GM23338 (cell line): ENCODE measurements at regions not wholly inside any gene's neighbourhood (a gene's known extent, or its start where the extent isn't known, plus 50 kb on each side); places are given as distances from the start of the nearest gene placed in this dataset.

Experiments used
- ATAC-seq: fragments of 200-7000 bp; cut with Tn5 transposase; 3 replicates; pipeline ENCODE4 v1.9.1; 2020
- DNase-seq: peaks from one replicate; pipeline ENCODE4 v3.0.0-alpha.2; 2015; ENCODE audit warnings: low spot score
- H2AFZ ChIP-seq: fragments of 200-600 bp; sonication (generic); 2 replicates; pipeline ENCODE4 v1.8.0; 2016; ENCODE audit warnings: antibody characterized with exemption, mild to moderate bottlenecking, moderate library complexity
- H3F3A ChIP-seq: fragments of 200-600 bp; sonication (generic); replicated peaks from 2 replicates; pipeline ENCODE4 v1.8.0; 2017; ENCODE audit warnings: antibody characterized with exemption, mixed run types, low read depth
- H3K27ac ChIP-seq: fragments of 200-600 bp; sonication (generic); 2 replicates; pipeline ENCODE4 v1.6.1; 2016; ENCODE audit warnings: low read depth
- H3K27me3 ChIP-seq: fragments of 200-600 bp; sonication (generic); 2 replicates; pipeline ENCODE4 v1.8.0; 2016; ENCODE audit warnings: mild to moderate bottlenecking, mixed run types, moderate library complexity; ENCODE audit not compliant: insufficient read depth
- H3K36me3 ChIP-seq: fragments of 200-600 bp; sonication (generic); 2 replicates; pipeline ENCODE4 v1.8.0; 2016; ENCODE audit warnings: mild to moderate bottlenecking; ENCODE audit not compliant: insufficient read depth
- H3K4me1 ChIP-seq: fragments of 200-600 bp; sonication (generic); 2 replicates; pipeline ENCODE4 v1.8.0; 2016; ENCODE audit warnings: mild to moderate bottlenecking, moderate library complexity; ENCODE audit not compliant: insufficient read depth
- H3K4me2 ChIP-seq: fragments of 200-600 bp; sonication (generic); 2 replicates; pipeline ENCODE4 v1.7.1; 2017; ENCODE audit warnings: mixed run types
- H3K4me3 ChIP-seq: fragments of 200-600 bp; sonication (generic); 2 replicates; pipeline ENCODE4 v1.6.1; 2016; ENCODE audit warnings: mixed run types
- H3K79me2 ChIP-seq: fragments of 200-600 bp; sonication (generic); replicated peaks from 2 replicates; pipeline ENCODE4 v1.8.0; 2017; ENCODE audit warnings: mild to moderate bottlenecking; ENCODE audit not compliant: insufficient read depth
- H3K9me2 ChIP-seq: fragments of 200-600 bp; sonication (generic); 2 replicates; pipeline ENCODE4 v1.8.0; 2017; ENCODE audit not compliant: insufficient read depth
- H4K20me1 ChIP-seq: fragments of 200-600 bp; sonication (generic); replicated peaks from 2 replicates; pipeline ENCODE4 v1.8.0; 2017; ENCODE audit warnings: mild to moderate bottlenecking; ENCODE audit not compliant: insufficient read depth
- H3K27ac Mint-ChIP-seq: 2 replicates; pipeline ENCODE4 v1.8.0; 2020; ENCODE audit warnings: inconsistent platforms, mild to moderate bottlenecking, moderate library complexity, mixed read lengths
- H3K27me3 Mint-ChIP-seq: 3 replicates; pipeline ENCODE4 v1.8.0; 2022; ENCODE audit warnings: low read depth, mild to moderate bottlenecking, moderate library complexity, mixed read lengths, inconsistent platforms; ENCODE audit not compliant: insufficient read depth, poor library complexity
- H3K36me3 Mint-ChIP-seq: 3 replicates; pipeline ENCODE4 v1.8.0; 2021; ENCODE audit warnings: low read depth, mild to moderate bottlenecking, inconsistent platforms, moderate library complexity, mixed read lengths
- H3K4me1 Mint-ChIP-seq: 3 replicates; pipeline ENCODE4 v1.8.0; 2020; ENCODE audit warnings: mild to moderate bottlenecking, inconsistent platforms, mixed read lengths
- H3K4me3 Mint-ChIP-seq: 3 replicates; pipeline ENCODE4 v1.8.0; 2021; ENCODE audit warnings: moderate library complexity, mild to moderate bottlenecking, inconsistent platforms, mixed read lengths
- H3K9me3 Mint-ChIP-seq: 3 replicates; pipeline ENCODE4 v1.8.0; 2020; ENCODE audit warnings: moderate library complexity, mild to moderate bottlenecking, inconsistent platforms, mixed read lengths
- CREB1 ChIP-seq: fragments of 250-450 bp; sonication (Bioruptor Pico); IDR thresholded peaks from 2 replicates; pipeline ENCODE4 v1.5.0; 2020; ENCODE audit warnings: low read depth, mild to moderate bottlenecking, moderate library complexity
- JUNB ChIP-seq: IDR thresholded peaks from one replicate; pipeline ENCODE4 v1.6.1; 2016; ENCODE audit warnings: antibody characterized with exemption; ENCODE audit not compliant: unreplicated experiment
- NANOG ChIP-seq: IDR thresholded peaks from 2 replicates; pipeline ENCODE4 v1.6.1; 2016; ENCODE audit warnings: antibody characterized with exemption, borderline replicate concordance
- POLR2AphosphoS5 ChIP-seq: IDR thresholded peaks from 2 replicates; pipeline ENCODE4 v1.6.1; 2016; ENCODE audit warnings: antibody characterized with exemption, low read depth
- STAT1 ChIP-seq: IDR thresholded peaks from one replicate; pipeline ENCODE4 v1.6.1; 2016; ENCODE audit warnings: antibody characterized with exemption; ENCODE audit not compliant: unreplicated experiment
- ZNF114 ChIP-seq: fragments of 250-450 bp; sonication (Bioruptor Pico); IDR thresholded peaks from 2 replicates; pipeline ENCODE4 v1.5.0; 2020; ENCODE audit warnings: mild to moderate bottlenecking, moderate library complexity
- ZNF331 ChIP-seq: fragments of 250-450 bp; sonication (Bioruptor Pico); IDR thresholded peaks from 2 replicates; pipeline ENCODE4 v1.5.0; 2020; ENCODE audit warnings: low read depth, mild to moderate bottlenecking, moderate library complexity
- TF ChIP-seq, protein P1 (sequence below): fragments of 250-450 bp; sonication (Bioruptor Pico); IDR thresholded peaks from 2 replicates; pipeline ENCODE4 v1.5.0; 2020; ENCODE audit warnings: mild to moderate bottlenecking, moderate library complexity
- TF ChIP-seq, protein P2 (sequence below): IDR thresholded peaks from one replicate; pipeline ENCODE4 v1.6.1; 2018; ENCODE audit warnings: antibody characterized with exemption; ENCODE audit not compliant: unreplicated experiment
- TF ChIP-seq, protein P3 (sequence below): IDR thresholded peaks from 2 replicates; pipeline ENCODE4 v1.6.1; 2016; ENCODE audit warnings: antibody characterized with exemption

DNA sequence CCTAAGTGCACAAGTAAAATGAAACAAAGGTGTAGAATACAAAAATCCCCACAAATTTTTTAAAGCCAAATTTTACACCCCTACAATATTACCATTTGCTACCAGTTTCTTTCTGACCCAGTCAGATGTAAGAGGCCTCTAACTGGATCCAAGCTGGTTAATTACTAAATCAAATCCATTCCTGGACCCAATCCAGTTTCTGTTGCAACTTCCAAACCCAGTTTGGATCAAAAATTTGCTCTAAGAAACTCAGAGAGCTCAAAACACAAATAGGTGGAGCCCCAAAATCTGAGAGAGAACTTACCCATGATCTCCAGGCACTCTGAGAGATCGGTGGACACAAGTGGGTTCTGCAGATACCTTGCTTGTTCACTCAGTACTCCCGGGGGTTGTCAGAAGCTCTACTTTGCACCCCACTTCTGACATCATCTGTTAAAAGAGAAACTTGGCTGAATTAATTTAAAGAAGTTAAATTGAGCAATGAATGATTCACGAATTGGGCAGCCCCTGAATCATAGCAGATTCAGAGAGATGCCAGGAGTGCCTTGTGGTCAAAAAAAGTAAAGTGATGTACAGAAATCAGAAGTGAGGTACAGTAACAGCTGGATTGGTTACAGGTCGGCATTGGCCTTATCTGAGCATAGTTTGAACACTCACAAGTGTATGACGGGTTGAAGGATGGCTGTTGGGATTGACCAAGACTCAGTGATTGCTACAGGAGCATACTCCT lies 448.0 kb downstream of the KCNT2 start:
- H3K27me3 ChIP-seq = no peaks in the 10 kb centered on the region
- H4K20me1 ChIP-seq = no peaks in the 10 kb centered on the region
- Mint-ChIP-seq H3K36me3 (no peaks in the 10 kb centered on the region), H3K4me3 (no peak overlapping the region), H3K27me3 (no peaks in the 10 kb centered on the region), H3K27ac (no peak overlapping the region), H3K4me1 (no peaks in the 10 kb centered on the region), H3K9me3 (no peaks in the 10 kb centered on the region)
- no peak overlapping the region for H3K4me2 ChIP-seq
- no peak overlapping the region for H3K4me3 ChIP-seq
- no peak overlapping the region for H3K27ac ChIP-seq
- no peaks in the 10 kb centered on the region for H3K36me3 ChIP-seq
- DNase-seq (no peak), ATAC-seq (no peak)
- no peak for TF ChIP-seq STAT1
- TF ChIP-seq POLR2AphosphoS5 = no peak
- TF ChIP-seq, protein P1, sequence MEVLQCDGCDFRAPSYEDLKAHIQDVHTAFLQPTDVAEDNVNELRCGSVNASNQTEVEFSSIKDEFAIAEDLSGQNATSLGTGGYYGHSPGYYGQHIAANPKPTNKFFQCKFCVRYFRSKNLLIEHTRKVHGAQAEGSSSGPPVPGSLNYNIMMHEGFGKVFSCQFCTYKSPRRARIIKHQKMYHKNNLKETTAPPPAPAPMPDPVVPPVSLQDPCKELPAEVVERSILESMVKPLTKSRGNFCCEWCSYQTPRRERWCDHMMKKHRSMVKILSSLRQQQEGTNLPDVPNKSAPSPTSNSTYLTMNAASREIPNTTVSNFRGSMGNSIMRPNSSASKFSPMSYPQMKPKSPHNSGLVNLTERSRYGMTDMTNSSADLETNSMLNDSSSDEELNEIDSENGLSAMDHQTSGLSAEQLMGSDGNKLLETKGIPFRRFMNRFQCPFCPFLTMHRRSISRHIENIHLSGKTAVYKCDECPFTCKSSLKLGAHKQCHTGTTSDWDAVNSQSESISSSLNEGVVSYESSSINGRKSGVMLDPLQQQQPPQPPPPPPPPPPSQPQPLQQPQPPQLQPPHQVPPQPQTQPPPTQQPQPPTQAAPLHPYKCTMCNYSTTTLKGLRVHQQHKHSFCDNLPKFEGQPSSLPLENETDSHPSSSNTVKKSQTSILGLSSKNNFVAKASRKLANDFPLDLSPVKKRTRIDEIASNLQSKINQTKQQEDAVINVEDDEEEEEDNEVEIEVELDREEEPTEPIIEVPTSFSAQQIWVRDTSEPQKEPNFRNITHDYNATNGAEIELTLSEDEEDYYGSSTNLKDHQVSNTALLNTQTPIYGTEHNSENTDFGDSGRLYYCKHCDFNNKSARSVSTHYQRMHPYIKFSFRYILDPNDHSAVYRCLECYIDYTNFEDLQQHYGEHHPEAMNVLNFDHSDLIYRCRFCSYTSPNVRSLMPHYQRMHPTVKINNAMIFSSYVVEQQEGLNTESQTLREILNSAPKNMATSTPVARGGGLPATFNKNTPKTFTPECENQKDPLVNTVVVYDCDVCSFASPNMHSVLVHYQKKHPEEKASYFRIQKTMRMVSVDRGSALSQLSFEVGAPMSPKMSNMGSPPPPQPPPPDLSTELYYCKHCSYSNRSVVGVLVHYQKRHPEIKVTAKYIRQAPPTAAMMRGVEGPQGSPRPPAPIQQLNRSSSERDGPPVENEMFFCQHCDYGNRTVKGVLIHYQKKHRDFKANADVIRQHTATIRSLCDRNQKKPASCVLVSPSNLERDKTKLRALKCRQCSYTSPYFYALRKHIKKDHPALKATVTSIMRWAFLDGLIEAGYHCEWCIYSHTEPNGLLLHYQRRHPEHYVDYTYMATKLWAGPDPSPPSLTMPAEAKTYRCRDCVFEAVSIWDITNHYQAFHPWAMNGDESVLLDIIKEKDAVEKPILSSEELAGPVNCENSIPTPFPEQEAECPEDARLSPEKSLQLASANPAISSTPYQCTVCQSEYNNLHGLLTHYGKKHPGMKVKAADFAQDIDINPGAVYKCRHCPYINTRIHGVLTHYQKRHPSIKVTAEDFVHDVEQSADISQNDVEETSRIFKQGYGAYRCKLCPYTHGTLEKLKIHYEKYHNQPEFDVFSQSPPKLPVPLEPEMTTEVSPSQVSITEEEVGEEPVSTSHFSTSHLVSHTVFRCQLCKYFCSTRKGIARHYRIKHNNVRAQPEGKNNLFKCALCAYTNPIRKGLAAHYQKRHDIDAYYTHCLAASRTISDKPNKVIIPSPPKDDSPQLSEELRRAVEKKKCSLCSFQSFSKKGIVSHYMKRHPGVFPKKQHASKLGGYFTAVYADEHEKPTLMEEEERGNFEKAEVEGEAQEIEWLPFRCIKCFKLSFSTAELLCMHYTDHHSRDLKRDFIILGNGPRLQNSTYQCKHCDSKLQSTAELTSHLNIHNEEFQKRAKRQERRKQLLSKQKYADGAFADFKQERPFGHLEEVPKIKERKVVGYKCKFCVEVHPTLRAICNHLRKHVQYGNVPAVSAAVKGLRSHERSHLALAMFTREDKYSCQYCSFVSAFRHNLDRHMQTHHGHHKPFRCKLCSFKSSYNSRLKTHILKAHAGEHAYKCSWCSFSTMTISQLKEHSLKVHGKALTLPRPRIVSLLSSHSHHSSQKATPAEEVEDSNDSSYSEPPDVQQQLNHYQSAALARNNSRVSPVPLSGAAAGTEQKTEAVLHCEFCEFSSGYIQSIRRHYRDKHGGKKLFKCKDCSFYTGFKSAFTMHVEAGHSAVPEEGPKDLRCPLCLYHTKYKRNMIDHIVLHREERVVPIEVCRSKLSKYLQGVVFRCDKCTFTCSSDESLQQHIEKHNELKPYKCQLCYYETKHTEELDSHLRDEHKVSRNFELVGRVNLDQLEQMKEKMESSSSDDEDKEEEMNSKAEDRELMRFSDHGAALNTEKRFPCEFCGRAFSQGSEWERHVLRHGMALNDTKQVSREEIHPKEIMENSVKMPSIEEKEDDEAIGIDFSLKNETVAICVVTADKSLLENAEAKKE (CRISPR knock-in tag) = no peak
- TF ChIP-seq JUNB = no peak
- no peaks in the 10 kb centered on the region for H3F3A ChIP-seq
- H2AFZ ChIP-seq = no peak overlapping the region
- no peaks in the 10 kb centered on the region for H3K79me2 ChIP-seq
- H3K9me2 ChIP-seq = peaks cover 9% of the 10 kb centered on the region
- H3K4me1 ChIP-seq = no peaks in the 10 kb centered on the region

DNA sequence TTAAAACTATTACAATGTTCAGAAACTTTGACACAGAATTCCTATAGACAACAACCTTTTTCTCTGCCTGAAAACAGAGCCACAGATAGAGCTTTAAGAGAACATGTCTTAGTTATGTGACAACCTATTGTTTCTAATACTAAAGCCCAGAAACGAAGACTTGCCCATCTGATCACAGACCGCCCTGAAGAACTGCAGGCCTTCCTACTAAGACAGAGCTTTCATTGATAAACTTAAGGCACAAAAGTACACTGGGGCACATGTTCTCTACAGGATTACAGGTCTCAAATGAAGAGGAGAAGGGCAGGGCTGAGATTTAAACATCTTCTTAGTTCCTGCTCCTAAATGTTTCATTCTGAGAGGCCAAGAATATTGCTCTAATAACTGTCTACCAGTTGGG lies 452.7 kb downstream of the KCNT2 start:
- H3K36me3 ChIP-seq = no peaks in the 10 kb centered on the region
- H3F3A ChIP-seq = no peaks in the 10 kb centered on the region
- no peaks in the 10 kb centered on the region for H3K36me3 Mint-ChIP-seq
- no peaks in the 10 kb centered on the region for H3K9me3 Mint-ChIP-seq
- no peaks in the 10 kb centered on the region for H3K4me1 Mint-ChIP-seq
- no peak overlapping the region for H3K4me3 Mint-ChIP-seq
- H3K27me3 Mint-ChIP-seq = no peaks in the 10 kb centered on the region
- no peak overlapping the region for H3K4me2 ChIP-seq
- no peak for DNase-seq
- H3K27ac Mint-ChIP-seq = no peak overlapping the region
- no peaks in the 10 kb centered on the region for H3K9me2 ChIP-seq
- no peaks in the 10 kb centered on the region for H3K4me1 ChIP-seq
- H3K27me3 ChIP-seq = no peaks in the 10 kb centered on the region
- ATAC-seq = no peak
- no peak overlapping the region for H3K4me3 ChIP-seq
- H3K27ac ChIP-seq = no peak overlapping the region
- H2AFZ ChIP-seq = no peak overlapping the region
- no peaks in the 10 kb centered on the region for H3K79me2 ChIP-seq
- H4K20me1 ChIP-seq = no peaks in the 10 kb centered on the region
- TF ChIP-seq ZNF114 (CRISPR knock-in tag) (no peak), CREB1 (CRISPR knock-in tag) (no peak), POLR2AphosphoS5 (no peak), ZNF331 (no peak), NANOG (no peak)
- TF ChIP-seq, protein P2, sequence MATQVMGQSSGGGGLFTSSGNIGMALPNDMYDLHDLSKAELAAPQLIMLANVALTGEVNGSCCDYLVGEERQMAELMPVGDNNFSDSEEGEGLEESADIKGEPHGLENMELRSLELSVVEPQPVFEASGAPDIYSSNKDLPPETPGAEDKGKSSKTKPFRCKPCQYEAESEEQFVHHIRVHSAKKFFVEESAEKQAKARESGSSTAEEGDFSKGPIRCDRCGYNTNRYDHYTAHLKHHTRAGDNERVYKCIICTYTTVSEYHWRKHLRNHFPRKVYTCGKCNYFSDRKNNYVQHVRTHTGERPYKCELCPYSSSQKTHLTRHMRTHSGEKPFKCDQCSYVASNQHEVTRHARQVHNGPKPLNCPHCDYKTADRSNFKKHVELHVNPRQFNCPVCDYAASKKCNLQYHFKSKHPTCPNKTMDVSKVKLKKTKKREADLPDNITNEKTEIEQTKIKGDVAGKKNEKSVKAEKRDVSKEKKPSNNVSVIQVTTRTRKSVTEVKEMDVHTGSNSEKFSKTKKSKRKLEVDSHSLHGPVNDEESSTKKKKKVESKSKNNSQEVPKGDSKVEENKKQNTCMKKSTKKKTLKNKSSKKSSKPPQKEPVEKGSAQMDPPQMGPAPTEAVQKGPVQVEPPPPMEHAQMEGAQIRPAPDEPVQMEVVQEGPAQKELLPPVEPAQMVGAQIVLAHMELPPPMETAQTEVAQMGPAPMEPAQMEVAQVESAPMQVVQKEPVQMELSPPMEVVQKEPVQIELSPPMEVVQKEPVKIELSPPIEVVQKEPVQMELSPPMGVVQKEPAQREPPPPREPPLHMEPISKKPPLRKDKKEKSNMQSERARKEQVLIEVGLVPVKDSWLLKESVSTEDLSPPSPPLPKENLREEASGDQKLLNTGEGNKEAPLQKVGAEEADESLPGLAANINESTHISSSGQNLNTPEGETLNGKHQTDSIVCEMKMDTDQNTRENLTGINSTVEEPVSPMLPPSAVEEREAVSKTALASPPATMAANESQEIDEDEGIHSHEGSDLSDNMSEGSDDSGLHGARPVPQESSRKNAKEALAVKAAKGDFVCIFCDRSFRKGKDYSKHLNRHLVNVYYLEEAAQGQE = no peak
- TF ChIP-seq, protein P3, sequence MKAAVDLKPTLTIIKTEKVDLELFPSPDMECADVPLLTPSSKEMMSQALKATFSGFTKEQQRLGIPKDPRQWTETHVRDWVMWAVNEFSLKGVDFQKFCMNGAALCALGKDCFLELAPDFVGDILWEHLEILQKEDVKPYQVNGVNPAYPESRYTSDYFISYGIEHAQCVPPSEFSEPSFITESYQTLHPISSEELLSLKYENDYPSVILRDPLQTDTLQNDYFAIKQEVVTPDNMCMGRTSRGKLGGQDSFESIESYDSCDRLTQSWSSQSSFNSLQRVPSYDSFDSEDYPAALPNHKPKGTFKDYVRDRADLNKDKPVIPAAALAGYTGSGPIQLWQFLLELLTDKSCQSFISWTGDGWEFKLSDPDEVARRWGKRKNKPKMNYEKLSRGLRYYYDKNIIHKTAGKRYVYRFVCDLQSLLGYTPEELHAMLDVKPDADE = no peak
